ENCODE measurements at regions not wholly inside any gene's neighbourhood (a gene's known extent, or its start where the extent isn't known, plus 50 kb on each side); places are given as distances from the start of the nearest gene placed in this dataset.

DNA sequence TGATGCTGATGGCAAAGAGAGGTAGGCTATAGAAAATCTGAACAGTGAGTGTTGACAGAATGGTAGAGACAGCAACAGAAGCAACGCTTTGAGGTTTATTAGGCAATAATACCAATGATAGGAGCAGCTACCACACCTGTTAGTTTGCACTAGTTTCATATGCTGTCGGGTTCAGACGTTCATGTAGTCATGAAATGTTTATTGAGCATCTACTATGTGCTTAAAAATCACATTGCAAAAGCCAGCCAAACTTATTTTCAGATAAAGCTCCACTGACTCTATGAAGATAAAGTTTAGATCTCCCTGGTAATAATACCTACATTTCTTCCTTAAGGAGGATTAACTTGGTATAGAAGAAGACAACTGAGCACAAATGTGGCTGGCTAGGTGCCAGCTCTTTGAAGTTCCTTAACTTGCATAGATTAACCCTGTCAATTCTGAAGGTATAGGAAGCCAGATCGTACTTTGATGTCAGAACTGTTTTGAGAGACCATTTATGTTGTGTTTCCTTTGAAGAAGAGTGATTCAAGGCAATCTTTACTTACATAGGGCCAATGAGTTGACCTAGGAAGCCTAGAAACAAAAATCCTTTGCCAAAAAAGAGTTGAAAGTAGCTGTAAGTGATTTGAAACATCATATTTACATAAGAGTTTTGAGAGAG is 71.5 kb downstream of the DISP1 start:
- ChIA-PET CTCF (ENCODE audit: partially characterized antibody) (interaction anchor here (0.9 to 1.0 kb wide), 2 partner anchors 10 to 154 kb away, joined by 3 to 4 read pairs; no protein-coding TSS in a partner anchor), POLR2A (ENCODE audit: partially characterized antibody) (no interaction called here)
- Histone ChIP-seq H4K8ac (ENCODE audit: extremely low read depth, insufficient read depth, low read length) (no peak overlapping the region), H3K4me2 (ENCODE audit: insufficient read depth in 1 of 2, low read depth in 2 of 2, low read length in 2 of 2) (no peak overlapping the region), H3K14ac (ENCODE audit: insufficient read length) (no peak overlapping the region), H4K20me1 (replicated peaks in 1 of 2; ENCODE audit: control insufficient read depth in 1 of 2, insufficient read depth in 2 of 2, low read length in 2 of 2) (no peaks in the 10 kb centered on the region), H3K9ac (replicated peaks in 1 of 4; ENCODE audit: extremely low read depth in 1 of 4, low read depth in 3 of 4, low read length in 3 of 4) (no peak overlapping the region), H3K27ac (ENCODE audit: low read depth, low read length) (no peak overlapping the region), H2BK15ac (ENCODE audit: low read length) (no peak overlapping the region), H2BK120ac (replicated peaks; ENCODE audit: low read depth, low read length) (no peak overlapping the region), H3K79me2 (ENCODE audit: control insufficient read depth in 1 of 2, insufficient read depth in 2 of 2, low read length in 2 of 2) (no peaks in the 10 kb centered on the region), H2BK5ac (ENCODE audit: low read depth, low read length) (no peak overlapping the region), H3K56ac (replicated peaks; ENCODE audit: insufficient read length, low read depth, low read length) (no peak overlapping the region), H2AFZ (ENCODE audit: low read length) (no peak overlapping the region), H3K4ac (replicated peaks; ENCODE audit: insufficient read length, low read depth, low read length) (no peak overlapping the region), H2BK12ac (ENCODE audit: low read depth, low read length) (no peak overlapping the region), H4K5ac (ENCODE audit: insufficient read length, low read depth, low read length) (no peak overlapping the region), H3K18ac (ENCODE audit: extremely low read depth, low read length) (no peak overlapping the region), H3K23ac (ENCODE audit: insufficient read length) (no peak overlapping the region), H3K36me3 (ENCODE audit: control insufficient read depth in 2 of 4, insufficient read depth in 4 of 4, low read length in 3 of 4) (no peaks in the 10 kb centered on the region), H2BK20ac (ENCODE audit: low read length) (no peak overlapping the region), H2AK5ac (ENCODE audit: low read depth, low read length) (no peak overlapping the region), H3K9me3 (ENCODE audit: insufficient read depth in 2 of 2, low read depth in 1 of 2, low read length in 1 of 2) (no peaks in the 10 kb centered on the region), H3K27me3 (replicated peaks in 1 of 4; ENCODE audit: control insufficient read depth in 3 of 4, extremely low read depth in 1 of 4, insufficient read depth in 3 of 4, low read length in 3 of 4) (no peaks in the 10 kb centered on the region), H3K4me3 (ENCODE audit: extremely low read depth in 1 of 4, insufficient read depth in 2 of 4, low read depth in 3 of 4, low read length in 4 of 4) (no peak overlapping the region), H3K4me1 (replicated peaks in 1 of 4; ENCODE audit: control insufficient read depth in 3 of 4, insufficient read depth in 4 of 4, low read length in 3 of 4) (no peaks in the 10 kb centered on the region), H4K91ac (replicated peaks; ENCODE audit: insufficient read length, low read length) (no peak overlapping the region), H3K79me1 (ENCODE audit: low read depth, low read length) (no peaks in the 10 kb centered on the region), H3K23me2 (ENCODE audit: low read depth, low read length) (no peaks in the 10 kb centered on the region)
- FAIRE-seq (no peak), DNase-seq (ENCODE audit: low read depth in 1 of 2, low spot score in 2 of 2) (no peak)
- WGBS, 2 experiments (ENCODE audit: extremely low coverage in 1 of 2, insufficient coverage in 1 of 2, insufficient read length in 1 of 2, insufficient replicate concordance in 2 of 2, low coverage in 1 of 2, low lambda C conversion rate in 2 of 2, missing lambda C conversion rate in 1 of 2): 82% methylated on average over 4 of the region's 4 CpGs; no CpG with 5 or more reads in 1 of the 2 experiments
- no peak for TF ChIP-seq SP4 (IDR thresholded peaks at IDR 0.05; ENCODE audit: low read length)
- TF ChIP-seq TEAD4 (IDR thresholded peaks at IDR 0.05; ENCODE audit: low read depth, low read length): no peak
- no peak for TF ChIP-seq RFX5 (IDR thresholded peaks at IDR 0.05; ENCODE audit: borderline replicate concordance, low read depth, low read length)
- no peak for TF ChIP-seq JUN (IDR thresholded peaks at IDR 0.05; ENCODE audit: low read depth, low read length)
- no peak for TF ChIP-seq TBP (IDR thresholded peaks at IDR 0.05; ENCODE audit: low read depth, low read length)
- no peak for TF ChIP-seq E2F6 (IDR thresholded peaks at IDR 0.05)
- TF ChIP-seq TCF12 (IDR thresholded peaks at IDR 0.05; ENCODE audit: low read depth, low read length): no peak
- no peak for TF ChIP-seq TAF7 (optimal IDR thresholded peaks at IDR 0.05; ENCODE audit: borderline replicate concordance, low read depth, low read length)
- TF ChIP-seq NANOG (IDR thresholded peaks at IDR 0.05; ENCODE audit: insufficient read depth, low read depth, low read length, poor library complexity, severe bottlenecking): no peak
- TF ChIP-seq CBX5 (IDR thresholded peaks at IDR 0.05; ENCODE audit: low read depth, low read length): no peak
- TF ChIP-seq CTBP2 (IDR thresholded peaks at IDR 0.05; ENCODE audit: borderline replicate concordance, insufficient read depth, insufficient read length, low read length): no peak
- no peak for TF ChIP-seq KDM4A (IDR thresholded peaks at IDR 0.05; ENCODE audit: low read depth, low read length, severe bottlenecking)
